ENCODE measurements at regions not wholly inside any gene's neighbourhood (a gene's known extent, or its start where the extent isn't known, plus 50 kb on each side); places are given as distances from the start of the nearest gene placed in this dataset.

DNA sequence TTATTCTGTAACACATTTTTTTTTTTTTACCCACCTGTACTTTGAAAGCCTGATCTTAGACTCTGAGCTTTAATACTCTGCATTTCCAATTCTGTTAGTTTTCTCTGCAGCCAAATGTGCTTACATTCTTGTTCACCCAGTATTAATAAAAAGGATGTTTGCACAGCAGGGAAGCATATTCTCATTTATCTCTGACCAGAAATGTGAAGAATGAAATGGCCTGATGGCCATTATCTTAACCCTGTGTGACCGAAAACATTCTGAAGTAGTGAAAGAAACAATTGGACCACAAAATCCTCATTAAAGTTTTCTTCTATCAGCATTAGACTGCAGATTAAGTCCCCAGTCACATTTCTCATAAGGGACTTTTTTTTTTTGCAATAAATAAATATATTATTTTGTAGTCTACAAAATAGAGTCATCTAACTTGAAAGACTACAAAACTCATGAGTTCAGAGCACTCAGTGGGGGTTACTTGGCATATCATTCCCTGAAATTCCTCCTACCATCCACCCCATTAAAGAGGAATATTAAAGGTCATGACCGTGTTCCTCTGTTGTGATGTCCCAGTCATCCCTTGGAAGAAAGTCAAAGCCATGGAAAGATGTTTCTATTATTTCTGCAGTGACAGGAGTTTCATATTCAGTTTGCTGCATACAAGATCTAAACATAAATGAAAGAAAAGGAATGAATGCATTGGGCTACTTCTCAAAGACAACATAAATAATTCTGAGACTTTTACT, 364.4 kb downstream of the RND3 start:
- no peak for TF ChIP-seq ZBTB33 (IDR thresholded peaks at IDR 0.05; ENCODE audit: borderline replicate concordance, low read depth)
- TF ChIP-seq USF2 (IDR thresholded peaks at IDR 0.05; ENCODE audit: borderline replicate concordance, low read depth, low read length) = no peak
- TF ChIP-seq CHD2 (IDR thresholded peaks at IDR 0.05; ENCODE audit: low read length, partially characterized antibody) = no peak
- no peak for TF ChIP-seq FOXJ3 (CRISPR knock-in tag; IDR thresholded peaks at IDR 0.05)
- TF ChIP-seq, protein P1, sequence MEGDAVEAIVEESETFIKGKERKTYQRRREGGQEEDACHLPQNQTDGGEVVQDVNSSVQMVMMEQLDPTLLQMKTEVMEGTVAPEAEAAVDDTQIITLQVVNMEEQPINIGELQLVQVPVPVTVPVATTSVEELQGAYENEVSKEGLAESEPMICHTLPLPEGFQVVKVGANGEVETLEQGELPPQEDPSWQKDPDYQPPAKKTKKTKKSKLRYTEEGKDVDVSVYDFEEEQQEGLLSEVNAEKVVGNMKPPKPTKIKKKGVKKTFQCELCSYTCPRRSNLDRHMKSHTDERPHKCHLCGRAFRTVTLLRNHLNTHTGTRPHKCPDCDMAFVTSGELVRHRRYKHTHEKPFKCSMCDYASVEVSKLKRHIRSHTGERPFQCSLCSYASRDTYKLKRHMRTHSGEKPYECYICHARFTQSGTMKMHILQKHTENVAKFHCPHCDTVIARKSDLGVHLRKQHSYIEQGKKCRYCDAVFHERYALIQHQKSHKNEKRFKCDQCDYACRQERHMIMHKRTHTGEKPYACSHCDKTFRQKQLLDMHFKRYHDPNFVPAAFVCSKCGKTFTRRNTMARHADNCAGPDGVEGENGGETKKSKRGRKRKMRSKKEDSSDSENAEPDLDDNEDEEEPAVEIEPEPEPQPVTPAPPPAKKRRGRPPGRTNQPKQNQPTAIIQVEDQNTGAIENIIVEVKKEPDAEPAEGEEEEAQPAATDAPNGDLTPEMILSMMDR (IDR thresholded peaks at IDR 0.05) = no peak
- TF ChIP-seq NRF1 (IDR thresholded peaks at IDR 0.05; ENCODE audit: low read depth, low read length) = no peak
- TF ChIP-seq FOXM1 (IDR thresholded peaks at IDR 0.05; ENCODE audit: low read depth) = no peak
- TF ChIP-seq RAD21 (IDR thresholded peaks at IDR 0.05; ENCODE audit: low read length) = no peak
- TF ChIP-seq FOSL2 (IDR thresholded peaks at IDR 0.05; ENCODE audit: borderline replicate concordance, low read depth) = no peak
- TF ChIP-seq TAF1 (IDR thresholded peaks at IDR 0.05; ENCODE audit: borderline replicate concordance, low read depth, low read length) = no peak
- no peak for TF ChIP-seq SIN3A (IDR thresholded peaks at IDR 0.05; ENCODE audit: borderline replicate concordance, low read depth, low read length)
- no peak for TF ChIP-seq IRF3 (IDR thresholded peaks at IDR 0.05; ENCODE audit: low read depth, low read length)
- no peak for TF ChIP-seq RCOR1 (IDR thresholded peaks at IDR 0.05; ENCODE audit: low read length)
- TF ChIP-seq MEF2A (IDR thresholded peaks at IDR 0.05; ENCODE audit: borderline replicate concordance, low read depth) = no peak
- TF ChIP-seq MXI1 (IDR thresholded peaks at IDR 0.05; ENCODE audit: low read depth, low read length) = no peak
- TF ChIP-seq, protein P2, sequence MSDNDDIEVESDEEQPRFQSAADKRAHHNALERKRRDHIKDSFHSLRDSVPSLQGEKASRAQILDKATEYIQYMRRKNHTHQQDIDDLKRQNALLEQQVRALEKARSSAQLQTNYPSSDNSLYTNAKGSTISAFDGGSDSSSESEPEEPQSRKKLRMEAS (IDR thresholded peaks at IDR 0.05; ENCODE audit: low read depth) = no peak
- TF ChIP-seq YY1 (IDR thresholded peaks at IDR 0.05; ENCODE audit: low read depth) = no peak
- TF ChIP-seq, protein P3, sequence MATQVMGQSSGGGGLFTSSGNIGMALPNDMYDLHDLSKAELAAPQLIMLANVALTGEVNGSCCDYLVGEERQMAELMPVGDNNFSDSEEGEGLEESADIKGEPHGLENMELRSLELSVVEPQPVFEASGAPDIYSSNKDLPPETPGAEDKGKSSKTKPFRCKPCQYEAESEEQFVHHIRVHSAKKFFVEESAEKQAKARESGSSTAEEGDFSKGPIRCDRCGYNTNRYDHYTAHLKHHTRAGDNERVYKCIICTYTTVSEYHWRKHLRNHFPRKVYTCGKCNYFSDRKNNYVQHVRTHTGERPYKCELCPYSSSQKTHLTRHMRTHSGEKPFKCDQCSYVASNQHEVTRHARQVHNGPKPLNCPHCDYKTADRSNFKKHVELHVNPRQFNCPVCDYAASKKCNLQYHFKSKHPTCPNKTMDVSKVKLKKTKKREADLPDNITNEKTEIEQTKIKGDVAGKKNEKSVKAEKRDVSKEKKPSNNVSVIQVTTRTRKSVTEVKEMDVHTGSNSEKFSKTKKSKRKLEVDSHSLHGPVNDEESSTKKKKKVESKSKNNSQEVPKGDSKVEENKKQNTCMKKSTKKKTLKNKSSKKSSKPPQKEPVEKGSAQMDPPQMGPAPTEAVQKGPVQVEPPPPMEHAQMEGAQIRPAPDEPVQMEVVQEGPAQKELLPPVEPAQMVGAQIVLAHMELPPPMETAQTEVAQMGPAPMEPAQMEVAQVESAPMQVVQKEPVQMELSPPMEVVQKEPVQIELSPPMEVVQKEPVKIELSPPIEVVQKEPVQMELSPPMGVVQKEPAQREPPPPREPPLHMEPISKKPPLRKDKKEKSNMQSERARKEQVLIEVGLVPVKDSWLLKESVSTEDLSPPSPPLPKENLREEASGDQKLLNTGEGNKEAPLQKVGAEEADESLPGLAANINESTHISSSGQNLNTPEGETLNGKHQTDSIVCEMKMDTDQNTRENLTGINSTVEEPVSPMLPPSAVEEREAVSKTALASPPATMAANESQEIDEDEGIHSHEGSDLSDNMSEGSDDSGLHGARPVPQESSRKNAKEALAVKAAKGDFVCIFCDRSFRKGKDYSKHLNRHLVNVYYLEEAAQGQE (IDR thresholded peaks at IDR 0.05; ENCODE audit: low read depth, low read length) = no peak
- Histone ChIP-seq H4K20me1 (ENCODE audit: insufficient read depth) (no peaks in the 10 kb centered on the region), H3K9me2 (no peaks in the 10 kb centered on the region), H3K4me2 (no peak overlapping the region), H3K79me2 (ENCODE audit: insufficient read depth) (no peaks in the 10 kb centered on the region), H3K4me1 (ENCODE audit: control insufficient read depth in 1 of 2, insufficient read depth in 2 of 2, low read depth in 1 of 2, low read length in 1 of 2) (peaks cover 9 to 17% of the 10 kb centered on the region in 2 experiments; a peak in 3 of 4 replicates), H2AFZ (ENCODE audit: low read depth) (no peak overlapping the region), H3K27ac (ENCODE audit: low read depth in 2 of 2, low read length in 1 of 2) (no peak overlapping the region), H3F3A (replicated peaks; ENCODE audit: insufficient read depth) (peaks cover 5% of the 10 kb centered on the region), H3K36me3 (replicated peaks in 1 of 2; ENCODE audit: control insufficient read depth in 1 of 2, insufficient read depth in 2 of 2, low read length in 1 of 2) (no peaks in the 10 kb centered on the region), H3K4me3 (ENCODE audit: low read depth in 2 of 2, low read length in 1 of 2) (no peak overlapping the region; a peak in 1 of 4 replicates), H3K27me3 (ENCODE audit: insufficient read depth) (no peaks in the 10 kb centered on the region), H3K9ac (no peak overlapping the region), H3K9me3 (no peaks in the 10 kb centered on the region)
- WGBS (ENCODE audit: low lambda C conversion rate) = 80% methylated on average over 2 of the region's 2 CpGs
- ChIA-PET POLR2A (no interaction called here), CTCF (interaction anchor here (0.9 kb wide), 1 partner anchor 16 kb away, joined by 3 read pairs; no protein-coding TSS in a partner anchor)
- no peak for DNase-seq
